HG02840 (cell line): ENCODE measurements at regions not wholly inside any gene's neighbourhood (a gene's known extent, or its start where the extent isn't known, plus 50 kb on each side); places are given as distances from the start of the nearest gene placed in this dataset.
"Not testable (repeated sequence)": the region's sequence is repeated elsewhere in the genome, so short reads cannot be mapped to it uniquely, and the experiment has no call there.

Source experiments
- ATAC-seq: cut with Tn5 transposase; IDR thresholded peaks from one replicate; pipeline ENCODE4 v1.9.1; 2021; ENCODE audit warnings: mild to moderate bottlenecking, moderate library complexity, moderate number of reproducible peaks; ENCODE audit not compliant: unreplicated experiment, low FRiP score

- ATAC-seq = no peak
These were observed 370.9 kb upstream of the WWC1 start for GRCh38 chr5:167920589-167920988.

GRCh38 chr5:167921796-167922195, 369.6 kb upstream of the WWC1 start:
- ATAC-seq = no peak

- no peak for ATAC-seq
These were observed 368.0 kb upstream of the WWC1 start for GRCh38 chr5:167923396-167923795.

- no peak for ATAC-seq
These were observed 361.6 kb upstream of the WWC1 start for GRCh38 chr5:167929841-167930240.

- ATAC-seq = no peak
These were observed 356.9 kb upstream of the WWC1 start for GRCh38 chr5:167934551-167934971.

- ATAC-seq = no peak
These were observed 355.4 kb upstream of the WWC1 start for GRCh38 chr5:167936022-167936421.

GRCh38 chr5:167936944-167937634, 354.4 kb upstream of the WWC1 start:
- ATAC-seq = no peak

- ATAC-seq = no peak
These were observed 353.8 kb upstream of the WWC1 start for GRCh38 chr5:167937635-167937998.

- no peak for ATAC-seq
These were observed 351.8 kb upstream of the WWC1 start for GRCh38 chr5:167939686-167940085.

- no peak for ATAC-seq
These were observed 350.5 kb upstream of the WWC1 start for GRCh38 chr5:167940911-167941310.

- ATAC-seq = not testable (repeated sequence)
These were observed 349.9 kb upstream of the WWC1 start for GRCh38 chr5:167941556-167941955.

GRCh38 chr5:167943343-167943742, 348.1 kb upstream of the WWC1 start:
- no peak for ATAC-seq

GRCh38 chr5:167944121-167944852, 347.2 kb upstream of the WWC1 start:
- no peak for ATAC-seq

- ATAC-seq = no peak
These were observed 345.7 kb upstream of the WWC1 start for GRCh38 chr5:167945542-167946384.

- no peak for ATAC-seq
These were observed 344.1 kb upstream of the WWC1 start for GRCh38 chr5:167947306-167947705.

GRCh38 chr5:167948251-167948650, 343.2 kb upstream of the WWC1 start:
- no peak for ATAC-seq

- no peak for ATAC-seq
These were observed 342.0 kb upstream of the WWC1 start for GRCh38 chr5:167949435-167949834.

- no peak for ATAC-seq
These were observed 341.2 kb upstream of the WWC1 start for GRCh38 chr5:167950126-167950721.

GRCh38 chr5:167951116-167951515, 340.3 kb upstream of the WWC1 start:
- no peak for ATAC-seq

- ATAC-seq = no peak
These were observed 339.0 kb upstream of the WWC1 start for GRCh38 chr5:167952278-167952995.
